Naive thymus-derived CD4-positive, alpha-beta T cell (primary cell): ENCODE measurements at regions not wholly inside any gene's neighbourhood (a gene's known extent, or its start where the extent isn't known, plus 50 kb on each side); places are given as distances from the start of the nearest gene placed in this dataset.

ENCODE experiments used
- ATAC-seq: fragments of 150-1000 bp; cut with Tn5 transposase; 2 replicates; pipeline ENCODE4 v1.10.0; 2021; ENCODE audit warnings: mild to moderate bottlenecking, moderate library complexity
- CTCF ChIA-PET: fragments of 350-600 bp; sonication (Branson Sonifier 250); formaldehyde crosslinking; loops from one replicate; lab custom pipeline; 2021; ENCODE audit warnings: antibody characterized with exemption; lab: Charles Lee
- POLR2A ChIA-PET: fragments of 350-600 bp; sonication (Branson Sonifier 250); formaldehyde crosslinking; loops from one replicate; lab custom pipeline; 2021; ENCODE audit warnings: antibody characterized with exemption, inconsistent platforms; lab: Charles Lee
- DNase-seq, 9 donors: peaks; one replicate each; pipeline versions ENCODE4 v3.0.0 to v3.0.0-alpha.2; 2020 to 2022; ENCODE audit warnings: mixed read lengths in 1 of 9
- H3K27ac ChIP-seq: one replicate; pipeline ENCODE4 v1.7.0; 2013; ENCODE audit warnings: mild to moderate bottlenecking, low read depth, low read length, moderate library complexity
- H3K27me3 ChIP-seq, 2 donors: one replicate each; pipeline ENCODE4 v1.7.0; 2013; ENCODE audit warnings: low read length in 2 of 2, mild to moderate bottlenecking in 2 of 2, moderate library complexity in 2 of 2; ENCODE audit not compliant: control insufficient read depth in 2 of 2, insufficient read depth in 2 of 2
- H3K36me3 ChIP-seq, 3 experiments: 1 replicate in 2 of 3; 2 replicates in 1 of 3; pipeline ENCODE4 v1.7.0; 2013; ENCODE audit warnings: low read length in 3 of 3, mild to moderate bottlenecking in 3 of 3, moderate library complexity in 1 of 3; ENCODE audit not compliant: insufficient read depth in 3 of 3, control insufficient read depth in 2 of 3
- H3K4me1 ChIP-seq, 2 donors: one replicate each; pipeline ENCODE4 v1.7.0; 2013; ENCODE audit warnings: low read length in 2 of 2, mild to moderate bottlenecking in 2 of 2, moderate library complexity in 1 of 2; ENCODE audit not compliant: control insufficient read depth in 2 of 2, insufficient read depth in 2 of 2
- H3K4me3 ChIP-seq: 2 replicates; pipeline ENCODE4 v1.7.0; 2013; ENCODE audit warnings: mild to moderate bottlenecking, low read length
- H3K9me3 ChIP-seq, 3 experiments: 1 replicate in 2 of 3; 2 replicates in 1 of 3; pipeline ENCODE4 v1.7.0; 2013; ENCODE audit warnings: low read length in 3 of 3; ENCODE audit not compliant: control insufficient read depth in 2 of 3
- H3K27ac Mint-ChIP-seq, 9 donors: one replicate each; pipeline ENCODE4 v1.8.0; 2020 to 2022; ENCODE audit warnings: mixed read lengths in 9 of 9, mild to moderate bottlenecking in 8 of 9, moderate library complexity in 5 of 9, inconsistent platforms in 2 of 9
- H3K27me3 Mint-ChIP-seq, 5 donors: one replicate each; pipeline ENCODE4 v1.8.0; 2021 to 2022; ENCODE audit warnings: mixed read lengths in 5 of 5, mild to moderate bottlenecking in 1 of 5
- H3K36me3 Mint-ChIP-seq, 5 donors: one replicate each; pipeline ENCODE4 v1.8.0; 2020 to 2022; ENCODE audit warnings: mixed read lengths in 5 of 5, mild to moderate bottlenecking in 3 of 5, inconsistent platforms in 1 of 5
- H3K4me1 Mint-ChIP-seq, 7 donors: one replicate each; pipeline ENCODE4 v1.8.0; 2020 to 2022; ENCODE audit warnings: mixed read lengths in 7 of 7, mild to moderate bottlenecking in 3 of 7, inconsistent platforms in 1 of 7
- H3K4me3 Mint-ChIP-seq, 10 donors: one replicate each; pipeline ENCODE4 v1.8.0; 2020 to 2022; ENCODE audit warnings: mild to moderate bottlenecking in 10 of 10, mixed read lengths in 10 of 10, moderate library complexity in 6 of 10, inconsistent platforms in 2 of 10
- H3K9me3 Mint-ChIP-seq, 11 donors: one replicate each; pipeline ENCODE4 v1.8.0; 2020 to 2022; ENCODE audit warnings: mixed read lengths in 11 of 11, mild to moderate bottlenecking in 4 of 11, inconsistent platforms in 1 of 11, moderate library complexity in 1 of 11
- intact Hi-C, 2 donors: fragments of 100-400 bp; cut with micrococcal nuclease; formaldehyde crosslinking; loops; one replicate each; pipeline ENCODE4 v1.15.1; 2023

DNA sequence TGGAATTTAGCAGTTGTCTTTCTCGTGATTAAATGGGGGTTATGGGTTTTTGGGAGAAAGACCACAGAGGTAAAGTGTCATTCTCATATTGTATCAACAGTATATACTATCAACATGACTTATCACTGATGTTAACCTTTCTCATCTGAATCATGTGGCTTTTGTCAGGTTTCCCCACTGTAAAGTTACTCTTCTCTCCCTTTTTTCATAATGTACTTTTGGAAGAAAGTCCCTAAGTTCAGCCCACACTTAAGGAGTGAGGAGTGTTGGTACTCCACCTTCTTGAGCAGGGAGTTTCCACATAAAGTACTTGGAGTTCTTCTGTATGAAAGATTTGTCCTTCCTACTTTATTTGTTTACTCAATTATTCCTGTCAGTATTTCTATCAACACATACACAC is 169.9 kb downstream of the ZNF330 start:
- intact Hi-C loops = no loop called here
- Histone ChIP-seq H3K36me3 (no peaks in the 10 kb centered on the region), H3K4me1 (no peaks in the 10 kb centered on the region), H3K9me3 (no peaks in the 10 kb centered on the region), H3K27me3 (no peaks in the 10 kb centered on the region), H3K4me3 (no peak overlapping the region), H3K27ac (no peak overlapping the region)
- Mint-ChIP-seq H3K27ac (no peak overlapping the region), H3K4me1 (no peaks in the 10 kb centered on the region), H3K9me3 (peaks cover 0 to 3% (median 0%) of the 10 kb centered on the region in 11 donors), H3K36me3 (no peaks in the 10 kb centered on the region), H3K4me3 (no peak overlapping the region), H3K27me3 (peaks cover 0 to 16% (median 6%) of the 10 kb centered on the region in 5 donors)
- DNase-seq = no peak
- ATAC-seq = no peak
- ChIA-PET CTCF (interaction anchor here (0.6 kb wide), 1 partner anchor 11 kb away, joined by 3 read pairs; no protein-coding TSS in a partner anchor), POLR2A (no interaction called here)

DNA sequence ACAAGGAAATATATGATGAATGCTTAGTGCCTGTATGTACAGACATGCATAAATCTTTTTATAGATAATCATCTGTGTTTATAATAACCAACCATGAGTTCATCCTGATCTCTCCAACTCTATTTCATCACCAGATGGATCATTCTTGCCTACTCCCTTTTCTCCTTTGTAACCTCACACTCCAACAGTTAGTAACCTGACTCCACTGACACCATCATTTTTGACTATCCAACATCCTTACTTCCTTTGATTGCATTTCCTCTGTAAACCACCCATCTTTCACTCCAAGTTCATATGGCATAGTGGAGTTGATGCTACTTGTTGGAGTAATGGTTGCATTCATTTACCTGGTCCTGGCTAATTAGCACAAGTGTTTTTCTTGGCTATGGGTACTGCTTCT is 170.6 kb downstream of the ZNF330 start:
- Histone ChIP-seq H3K27me3 (no peaks in the 10 kb centered on the region), H3K4me1 (no peaks in the 10 kb centered on the region), H3K4me3 (no peak overlapping the region), H3K9me3 (no peaks in the 10 kb centered on the region), H3K36me3 (no peaks in the 10 kb centered on the region), H3K27ac (no peak overlapping the region)
- Mint-ChIP-seq H3K27me3 (peaks cover 0 to 16% (median 8%) of the 10 kb centered on the region in 5 donors), H3K9me3 (peaks cover 0 to 3% (median 0%) of the 10 kb centered on the region in 11 donors), H3K27ac (no peak overlapping the region), H3K4me3 (no peak overlapping the region), H3K36me3 (no peaks in the 10 kb centered on the region), H3K4me1 (no peaks in the 10 kb centered on the region)
- no peak for ATAC-seq
- DNase-seq = no peak
- ChIA-PET POLR2A (no interaction called here), CTCF (interaction anchor here (0.6 kb wide), 1 partner anchor 10 kb away, joined by 3 read pairs; no protein-coding TSS in a partner anchor)
- intact Hi-C loops = no loop called here

DNA sequence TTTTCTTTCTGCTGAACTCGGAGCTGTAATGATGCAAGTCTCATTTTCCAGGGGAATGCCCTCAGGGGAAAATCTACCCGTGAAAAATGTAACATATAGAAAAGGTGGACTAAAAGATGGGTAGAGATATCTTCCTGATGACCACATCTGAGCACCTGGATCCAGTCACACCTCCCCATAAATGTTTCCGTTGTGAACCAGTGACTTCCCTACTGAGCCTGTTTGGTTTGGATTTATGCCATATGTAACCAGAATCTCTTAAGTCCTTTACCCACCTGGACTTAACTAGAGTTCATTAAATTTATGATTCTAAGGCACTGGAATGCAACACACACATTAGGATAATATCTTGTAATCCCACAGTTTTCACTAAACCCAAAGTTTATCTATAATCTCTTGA is 171.1 kb downstream of the ZNF330 start:
- Histone ChIP-seq H3K36me3 (no peaks in the 10 kb centered on the region), H3K27ac (no peak overlapping the region), H3K4me3 (no peak overlapping the region), H3K9me3 (no peaks in the 10 kb centered on the region), H3K27me3 (no peaks in the 10 kb centered on the region), H3K4me1 (no peaks in the 10 kb centered on the region)
- ChIA-PET POLR2A (no interaction called here), CTCF (no interaction called here)
- intact Hi-C loops = no loop called here
- no peaks in the 10 kb centered on the region for H3K4me1 Mint-ChIP-seq
- DNase-seq = no peak
- H3K27ac Mint-ChIP-seq = no peak overlapping the region
- H3K27me3 Mint-ChIP-seq = peaks cover 0 to 18% (median 8%) of the 10 kb centered on the region in 5 donors
- H3K9me3 Mint-ChIP-seq = peaks cover 0 to 3% (median 0%) of the 10 kb centered on the region in 11 donors
- ATAC-seq = no peak
- no peaks in the 10 kb centered on the region for H3K36me3 Mint-ChIP-seq
- no peak overlapping the region for H3K4me3 Mint-ChIP-seq

DNA sequence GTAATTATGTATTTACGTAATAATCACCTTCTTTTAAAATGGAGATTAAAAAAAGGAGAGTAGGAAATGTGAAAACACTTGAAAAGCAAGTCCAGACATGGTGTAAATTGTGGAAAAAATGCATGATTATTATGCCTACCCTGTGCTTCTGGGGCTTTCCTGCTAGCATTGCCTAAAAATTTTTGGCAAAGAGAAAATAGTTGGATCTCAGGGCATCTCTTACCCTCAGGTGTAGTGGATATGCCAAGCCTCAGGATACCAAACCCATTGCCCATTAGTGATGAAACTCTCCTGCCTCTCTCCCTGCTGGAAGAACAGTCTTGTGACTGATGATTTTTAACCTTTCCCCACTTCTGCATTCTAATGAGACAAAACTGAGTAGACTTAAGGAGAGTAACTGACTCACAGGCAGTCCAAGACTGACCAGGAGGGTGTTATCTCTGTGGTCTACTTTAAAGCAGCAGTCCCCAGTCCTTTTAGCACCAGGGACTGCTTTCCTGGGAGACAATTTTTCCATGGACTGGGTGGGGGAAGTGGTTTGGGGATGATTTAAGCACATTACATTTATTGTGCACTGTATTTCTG is 174.6 kb downstream of the ZNF330 start:
- H3K4me3 Mint-ChIP-seq = no peak overlapping the region
- ChIA-PET POLR2A (no interaction called here), CTCF (no interaction called here)
- peaks cover 0 to 21% (median 6%) of the 10 kb centered on the region in 5 donors for H3K27me3 Mint-ChIP-seq
- Histone ChIP-seq H3K36me3 (no peaks in the 10 kb centered on the region), H3K9me3 (no peaks in the 10 kb centered on the region), H3K27ac (no peak overlapping the region), H3K4me3 (no peak overlapping the region), H3K4me1 (no peaks in the 10 kb centered on the region), H3K27me3 (no peaks in the 10 kb centered on the region)
- H3K9me3 Mint-ChIP-seq = peaks cover 0 to 3% (median 0%) of the 10 kb centered on the region in 11 donors
- DNase-seq = no peak
- intact Hi-C loops = no loop called here
- H3K36me3 Mint-ChIP-seq = no peaks in the 10 kb centered on the region
- no peak overlapping the region for H3K27ac Mint-ChIP-seq
- H3K4me1 Mint-ChIP-seq = no peaks in the 10 kb centered on the region
- no peak for ATAC-seq

DNA sequence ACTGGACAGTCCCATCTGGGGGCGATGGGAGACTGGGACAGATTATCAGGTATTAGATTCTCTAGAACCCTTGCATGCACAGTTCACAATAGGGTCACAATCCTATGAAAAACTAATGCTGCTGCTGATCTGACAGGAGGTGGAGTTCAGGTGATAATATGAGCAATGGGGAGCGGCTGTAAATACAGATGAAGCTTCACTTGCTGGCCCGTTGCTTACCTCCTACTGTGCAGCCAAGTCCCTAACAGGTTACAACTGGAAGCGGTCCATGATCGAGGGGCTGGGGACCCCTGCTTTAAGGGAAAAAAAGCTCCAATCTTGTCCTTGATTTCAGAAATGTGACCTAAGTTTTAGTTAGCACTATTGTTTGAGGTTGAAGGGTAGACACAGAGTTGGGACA is 175.2 kb downstream of the ZNF330 start:
- Mint-ChIP-seq H3K36me3 (no peaks in the 10 kb centered on the region), H3K27ac (no peak overlapping the region), H3K4me3 (no peak overlapping the region), H3K27me3 (peaks cover 0 to 21% (median 6%) of the 10 kb centered on the region in 5 donors), H3K9me3 (peaks cover 0 to 3% (median 0%) of the 10 kb centered on the region in 11 donors), H3K4me1 (no peaks in the 10 kb centered on the region)
- Histone ChIP-seq H3K4me3 (no peak overlapping the region), H3K4me1 (no peaks in the 10 kb centered on the region), H3K27ac (no peak overlapping the region), H3K9me3 (no peaks in the 10 kb centered on the region), H3K27me3 (no peaks in the 10 kb centered on the region), H3K36me3 (no peaks in the 10 kb centered on the region)
- POLR2A ChIA-PET = no interaction called here
- ATAC-seq (no peak), DNase-seq (no peak)
- CTCF ChIA-PET = no interaction called here
- intact Hi-C loops = no loop called here

DNA sequence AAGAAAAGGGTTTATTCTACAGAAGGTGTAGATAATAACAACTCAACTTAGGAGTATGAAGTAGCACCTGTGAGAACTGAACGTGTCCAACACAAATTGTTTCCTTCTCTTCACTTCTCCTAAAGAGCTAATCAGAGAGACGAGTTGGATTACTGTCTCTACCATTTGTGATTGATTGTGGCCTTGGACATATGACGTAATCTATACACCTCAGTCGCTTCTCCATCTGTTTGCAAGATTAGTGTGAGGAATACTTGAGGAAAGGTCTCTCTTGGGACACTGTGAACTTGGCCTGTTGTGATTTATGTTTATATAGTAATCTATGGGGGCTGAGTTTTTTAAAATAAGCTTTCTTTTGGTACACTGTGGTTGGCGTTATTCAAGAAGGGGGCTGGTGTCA is 182.0 kb downstream of the ZNF330 start:
- POLR2A ChIA-PET = no interaction called here
- peaks cover 0 to 1% (median 0%) of the 10 kb centered on the region in 5 donors for H3K27me3 Mint-ChIP-seq
- Histone ChIP-seq H3K4me3 (no peak overlapping the region), H3K9me3 (no peaks in the 10 kb centered on the region), H3K27me3 (no peaks in the 10 kb centered on the region), H3K27ac (no peak overlapping the region), H3K4me1 (no peaks in the 10 kb centered on the region), H3K36me3 (no peaks in the 10 kb centered on the region)
- ATAC-seq (no peak), DNase-seq (no peak)
- CTCF ChIA-PET = no interaction called here
- H3K27ac Mint-ChIP-seq = no peak overlapping the region
- no peaks in the 10 kb centered on the region for H3K36me3 Mint-ChIP-seq
- H3K4me1 Mint-ChIP-seq = no peaks in the 10 kb centered on the region
- intact Hi-C loops = no loop called here
- no peak overlapping the region for H3K4me3 Mint-ChIP-seq
- H3K9me3 Mint-ChIP-seq = peaks cover 0 to 1% (median 0%) of the 10 kb centered on the region in 11 donors

DNA sequence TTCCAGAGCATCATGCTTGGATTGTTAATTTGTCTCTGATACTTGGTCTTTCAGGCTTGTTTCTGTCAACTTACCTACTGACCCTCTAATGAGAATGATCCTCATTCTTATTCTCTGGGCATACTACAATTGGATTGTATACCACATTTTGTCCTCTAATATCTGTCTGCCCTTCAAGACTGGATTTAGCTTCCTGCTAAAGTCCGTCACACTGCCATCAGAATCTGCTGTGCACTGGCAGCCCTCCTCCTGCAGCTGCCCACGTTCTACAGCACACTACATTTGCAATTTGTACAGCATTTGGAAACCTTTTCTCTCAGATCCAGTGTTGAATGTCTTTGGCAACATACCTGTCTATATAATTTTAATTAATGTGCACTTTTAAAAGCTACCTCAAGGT is 183.1 kb downstream of the ZNF330 start:
- H3K4me3 Mint-ChIP-seq = no peak overlapping the region
- no peak overlapping the region for H3K27ac Mint-ChIP-seq
- POLR2A ChIA-PET = no interaction called here

More for the DNA sequence above, 183.1 kb downstream of the ZNF330 start:
- H3K9me3 Mint-ChIP-seq = no peaks in the 10 kb centered on the region
- H3K4me1 Mint-ChIP-seq = no peaks in the 10 kb centered on the region
- H3K27me3 Mint-ChIP-seq = peaks cover 0 to 2% (median 0%) of the 10 kb centered on the region in 5 donors
- no peak for DNase-seq
- no peak for ATAC-seq
- H3K27ac ChIP-seq = no peak overlapping the region
- H3K36me3 Mint-ChIP-seq = no peaks in the 10 kb centered on the region
- H3K9me3 ChIP-seq = no peaks in the 10 kb centered on the region
- no peaks in the 10 kb centered on the region for H3K36me3 ChIP-seq
- H3K4me1 ChIP-seq = no peaks in the 10 kb centered on the region
- H3K4me3 ChIP-seq = no peak overlapping the region
- CTCF ChIA-PET = no interaction called here
- intact Hi-C loops = no loop called here
- no peaks in the 10 kb centered on the region for H3K27me3 ChIP-seq
